ENCODE measurements at regions not wholly inside any gene's neighbourhood (a gene's known extent, or its start where the extent isn't known, plus 50 kb on each side); places are given as distances from the start of the nearest gene placed in this dataset.
"Not testable (repeated sequence)": the region's sequence is repeated elsewhere in the genome, so short reads cannot be mapped to it uniquely, and the experiment has no call there.

GRCh38 chr4:12658146-12658545 lies 826.0 kb downstream of the RAB28 start:
- no peak for DNase-seq

- DNase-seq, result no peak
Observed at GRCh38 chr4:12651876-12652275, 832.3 kb downstream of the RAB28 start.

GRCh38 chr4:12645732-12646131 lies 838.4 kb downstream of the RAB28 start:
- DNase-seq, result no peak

- no peak for DNase-seq
Observed at GRCh38 chr4:12644261-12644660, 839.9 kb downstream of the RAB28 start.

GRCh38 chr4:12636191-12636590 lies 847.9 kb downstream of the RAB28 start:
- DNase-seq, result no peak

- no peak for DNase-seq
Observed at GRCh38 chr4:12635629-12636028, 848.5 kb downstream of the RAB28 start.

GRCh38 chr4:12633053-12633651 lies 851.0 kb downstream of the RAB28 start:
- peak; percentile 81 for DNase-seq

- no peak for DNase-seq
Observed at GRCh38 chr4:12615822-12616221, 868.3 kb downstream of the RAB28 start.

GRCh38 chr4:12612876-12613275 lies 871.3 kb downstream of the RAB28 start:
- no peak for DNase-seq

GRCh38 chr4:12609212-12609875 lies 874.8 kb downstream of the RAB28 start:
- not testable (repeated sequence) for DNase-seq

- no peak for DNase-seq
Observed at GRCh38 chr4:12595986-12596385, 888.2 kb downstream of the RAB28 start.

- DNase-seq, result no peak
Observed at GRCh38 chr4:12595489-12595888, 888.7 kb downstream of the RAB28 start.

GRCh38 chr4:12588582-12588981 lies 895.6 kb downstream of the RAB28 start:
- DNase-seq, result no peak

- no peak for DNase-seq
Observed at GRCh38 chr4:12586242-12587006, 897.7 kb downstream of the RAB28 start.

GRCh38 chr4:12584116-12584875 lies 899.8 kb downstream of the RAB28 start:
- DNase-seq, result no peak

- no peak for DNase-seq
Observed at GRCh38 chr4:12583275-12583674, 900.9 kb downstream of the RAB28 start.

GRCh38 chr4:12580787-12581186 lies 903.4 kb downstream of the RAB28 start:
- no peak for DNase-seq

GRCh38 chr4:12579172-12579571 lies 905.0 kb downstream of the RAB28 start:
- no peak for DNase-seq

- no peak for DNase-seq
Observed at GRCh38 chr4:12576409-12576808, 907.7 kb downstream of the RAB28 start.

GRCh38 chr4:12573716-12574115 lies 910.4 kb downstream of the RAB28 start:
- DNase-seq, result no peak

- no peak for DNase-seq
Observed at GRCh38 chr4:12562476-12563140, 921.5 kb downstream of the RAB28 start.

- DNase-seq, result no peak
Observed at GRCh38 chr4:12562021-12562420, 922.1 kb downstream of the RAB28 start.

- DNase-seq, result no peak
Observed at GRCh38 chr4:12555011-12555410, 929.1 kb downstream of the RAB28 start.

Measured in NCI-H345 (cell line).